Fibroblast of peridontal ligament (primary cell): ENCODE measurements at regions not wholly inside any gene's neighbourhood (a gene's known extent, or its start where the extent isn't known, plus 50 kb on each side); places are given as distances from the start of the nearest gene placed in this dataset.
"Not testable (repeated sequence)": the region's sequence is repeated elsewhere in the genome, so short reads cannot be mapped to it uniquely, and the experiment has no call there.

ENCODE experiments used
- DNase-seq: peaks from one replicate; pipeline ENCODE4 v3.0.0-alpha.2; 2010; ENCODE audit errors: extremely low read depth

- DNase-seq, result no peak
Measured at GRCh38 chr18:1663879-1664705, 759.4 kb downstream of the ADCYAP1 start.

- DNase-seq, result no peak
Measured at GRCh38 chr18:1665079-1665478, 760.4 kb downstream of the ADCYAP1 start.

GRCh38 chr18:1668279-1668678, 763.6 kb downstream of the ADCYAP1 start:
- DNase-seq, result no peak

- not testable (repeated sequence) for DNase-seq
Measured at GRCh38 chr18:1671710-1672109, 767.0 kb downstream of the ADCYAP1 start.

- no peak for DNase-seq
Measured at GRCh38 chr18:1676387-1676786, 771.7 kb downstream of the ADCYAP1 start.

- DNase-seq, result no peak
Measured at GRCh38 chr18:1680108-1680507, 775.4 kb downstream of the ADCYAP1 start.

- DNase-seq, result no peak
Measured at GRCh38 chr18:1691863-1692262, 787.2 kb downstream of the ADCYAP1 start.

- no peak for DNase-seq
Measured at GRCh38 chr18:1708006-1708405, 803.3 kb downstream of the ADCYAP1 start.

- DNase-seq, result no peak
Measured at GRCh38 chr18:1710114-1710513, 805.4 kb downstream of the ADCYAP1 start.

- no peak for DNase-seq
Measured at GRCh38 chr18:1732143-1732542, 827.5 kb downstream of the ADCYAP1 start.

GRCh38 chr18:1746131-1746530, 825.2 kb downstream of the METTL4 start:
- DNase-seq, result no peak

- no peak for DNase-seq
Measured at GRCh38 chr18:1751249-1751648, 820.1 kb downstream of the METTL4 start.

GRCh38 chr18:1760901-1761300, 810.4 kb downstream of the METTL4 start:
- no peak for DNase-seq

GRCh38 chr18:1774261-1774660, 797.0 kb downstream of the METTL4 start:
- no peak for DNase-seq

- DNase-seq, result no peak
Measured at GRCh38 chr18:1777843-1778242, 793.5 kb downstream of the METTL4 start.

- no peak for DNase-seq
Measured at GRCh38 chr18:1778496-1779178, 792.7 kb downstream of the METTL4 start.

- DNase-seq, result no peak
Measured at GRCh38 chr18:1779587-1779986, 791.7 kb downstream of the METTL4 start.

- no peak for DNase-seq
Measured at GRCh38 chr18:1784113-1784512, 787.2 kb downstream of the METTL4 start.

- not testable (repeated sequence) for DNase-seq
Measured at GRCh38 chr18:1785980-1786379, 785.3 kb downstream of the METTL4 start.

GRCh38 chr18:1796636-1797035, 774.7 kb downstream of the METTL4 start:
- DNase-seq, result no peak

GRCh38 chr18:1797235-1797634, 774.1 kb downstream of the METTL4 start:
- DNase-seq, result no peak

- DNase-seq, result no peak
Measured at GRCh38 chr18:1805521-1805920, 765.8 kb downstream of the METTL4 start.

- DNase-seq, result no peak
Measured at GRCh38 chr18:1806884-1807615, 764.3 kb downstream of the METTL4 start.
